GM23338 (cell line): ENCODE measurements at regions not wholly inside any gene's neighbourhood (a gene's known extent, or its start where the extent isn't known, plus 50 kb on each side); places are given as distances from the start of the nearest gene placed in this dataset.

ENCODE experiments used
- ATAC-seq: fragments of 200-7000 bp; cut with Tn5 transposase; 3 replicates; pipeline ENCODE4 v1.9.1; 2020
- DNase-seq: peaks from one replicate; pipeline ENCODE4 v3.0.0-alpha.2; 2015; ENCODE audit warnings: low spot score
- H2AFZ ChIP-seq: fragments of 200-600 bp; sonication (generic); 2 replicates; pipeline ENCODE4 v1.8.0; 2016; ENCODE audit warnings: antibody characterized with exemption, mild to moderate bottlenecking, moderate library complexity
- H3F3A ChIP-seq: fragments of 200-600 bp; sonication (generic); replicated peaks from 2 replicates; pipeline ENCODE4 v1.8.0; 2017; ENCODE audit warnings: antibody characterized with exemption, mixed run types, low read depth
- H3K27ac ChIP-seq: fragments of 200-600 bp; sonication (generic); 2 replicates; pipeline ENCODE4 v1.6.1; 2016; ENCODE audit warnings: low read depth
- H3K27me3 ChIP-seq: fragments of 200-600 bp; sonication (generic); 2 replicates; pipeline ENCODE4 v1.8.0; 2016; ENCODE audit warnings: mild to moderate bottlenecking, mixed run types, moderate library complexity; ENCODE audit not compliant: insufficient read depth
- H3K36me3 ChIP-seq: fragments of 200-600 bp; sonication (generic); 2 replicates; pipeline ENCODE4 v1.8.0; 2016; ENCODE audit warnings: mild to moderate bottlenecking; ENCODE audit not compliant: insufficient read depth
- H3K4me1 ChIP-seq: fragments of 200-600 bp; sonication (generic); 2 replicates; pipeline ENCODE4 v1.8.0; 2016; ENCODE audit warnings: mild to moderate bottlenecking, moderate library complexity; ENCODE audit not compliant: insufficient read depth
- H3K4me2 ChIP-seq: fragments of 200-600 bp; sonication (generic); 2 replicates; pipeline ENCODE4 v1.7.1; 2017; ENCODE audit warnings: mixed run types
- H3K4me3 ChIP-seq: fragments of 200-600 bp; sonication (generic); 2 replicates; pipeline ENCODE4 v1.6.1; 2016; ENCODE audit warnings: mixed run types
- H3K79me2 ChIP-seq: fragments of 200-600 bp; sonication (generic); replicated peaks from 2 replicates; pipeline ENCODE4 v1.8.0; 2017; ENCODE audit warnings: mild to moderate bottlenecking; ENCODE audit not compliant: insufficient read depth
- H3K9me2 ChIP-seq: fragments of 200-600 bp; sonication (generic); 2 replicates; pipeline ENCODE4 v1.8.0; 2017; ENCODE audit not compliant: insufficient read depth
- H4K20me1 ChIP-seq: fragments of 200-600 bp; sonication (generic); replicated peaks from 2 replicates; pipeline ENCODE4 v1.8.0; 2017; ENCODE audit warnings: mild to moderate bottlenecking; ENCODE audit not compliant: insufficient read depth
- H3K27ac Mint-ChIP-seq: 2 replicates; pipeline ENCODE4 v1.8.0; 2020; ENCODE audit warnings: inconsistent platforms, mild to moderate bottlenecking, moderate library complexity, mixed read lengths
- H3K27me3 Mint-ChIP-seq: 3 replicates; pipeline ENCODE4 v1.8.0; 2022; ENCODE audit warnings: low read depth, mild to moderate bottlenecking, moderate library complexity, mixed read lengths, inconsistent platforms; ENCODE audit not compliant: insufficient read depth, poor library complexity
- H3K36me3 Mint-ChIP-seq: 3 replicates; pipeline ENCODE4 v1.8.0; 2021; ENCODE audit warnings: low read depth, mild to moderate bottlenecking, inconsistent platforms, moderate library complexity, mixed read lengths
- H3K4me1 Mint-ChIP-seq: 3 replicates; pipeline ENCODE4 v1.8.0; 2020; ENCODE audit warnings: mild to moderate bottlenecking, inconsistent platforms, mixed read lengths
- H3K4me3 Mint-ChIP-seq: 3 replicates; pipeline ENCODE4 v1.8.0; 2021; ENCODE audit warnings: moderate library complexity, mild to moderate bottlenecking, inconsistent platforms, mixed read lengths
- H3K9me3 Mint-ChIP-seq: 3 replicates; pipeline ENCODE4 v1.8.0; 2020; ENCODE audit warnings: moderate library complexity, mild to moderate bottlenecking, inconsistent platforms, mixed read lengths
- CREB1 ChIP-seq: fragments of 250-450 bp; sonication (Bioruptor Pico); IDR thresholded peaks from 2 replicates; pipeline ENCODE4 v1.5.0; 2020; ENCODE audit warnings: low read depth, mild to moderate bottlenecking, moderate library complexity
- CTCF ChIP-seq, 2 experiments: fragments of 200-600 bp in 1 of 2; sonication (generic) in 1 of 2; conservative IDR thresholded peaks; 2 replicates each; pipeline versions ENCODE4 v1.5.1 to v1.6.1; 2016 to 2017; ENCODE audit warnings: antibody characterized with exemption in 2 of 2, low read depth in 2 of 2, mild to moderate bottlenecking in 2 of 2, moderate library complexity in 1 of 2
- EZH2phosphoT487 ChIP-seq: fragments of 200-600 bp; sonication (generic); IDR thresholded peaks from one replicate; pipeline ENCODE4 v1.8.1; 2018; ENCODE audit warnings: antibody characterized with exemption; ENCODE audit not compliant: unreplicated experiment
- NANOG ChIP-seq: IDR thresholded peaks from 2 replicates; pipeline ENCODE4 v1.6.1; 2016; ENCODE audit warnings: antibody characterized with exemption, borderline replicate concordance
- POLR2AphosphoS5 ChIP-seq: IDR thresholded peaks from 2 replicates; pipeline ENCODE4 v1.6.1; 2016; ENCODE audit warnings: antibody characterized with exemption, low read depth
- STAT1 ChIP-seq: IDR thresholded peaks from one replicate; pipeline ENCODE4 v1.6.1; 2016; ENCODE audit warnings: antibody characterized with exemption; ENCODE audit not compliant: unreplicated experiment
- ZNF114 ChIP-seq: fragments of 250-450 bp; sonication (Bioruptor Pico); IDR thresholded peaks from 2 replicates; pipeline ENCODE4 v1.5.0; 2020; ENCODE audit warnings: mild to moderate bottlenecking, moderate library complexity
- ZNF331 ChIP-seq: fragments of 250-450 bp; sonication (Bioruptor Pico); IDR thresholded peaks from 2 replicates; pipeline ENCODE4 v1.5.0; 2020; ENCODE audit warnings: low read depth, mild to moderate bottlenecking, moderate library complexity
- TF ChIP-seq, protein P1 (sequence below): IDR thresholded peaks from one replicate; pipeline ENCODE4 v1.6.1; 2018; ENCODE audit warnings: antibody characterized with exemption; ENCODE audit not compliant: unreplicated experiment
- TF ChIP-seq, protein P2 (sequence below): IDR thresholded peaks from 2 replicates; pipeline ENCODE4 v1.6.1; 2016; ENCODE audit warnings: antibody characterized with exemption

- H4K20me1 ChIP-seq = no peaks in the 10 kb centered on the region
- H3K4me3 Mint-ChIP-seq = no peak overlapping the region
- TF ChIP-seq POLR2AphosphoS5 (no peak), EZH2phosphoT487 (no peak), STAT1 (no peak), ZNF114 (CRISPR knock-in tag) (no peak), CTCF (conservative IDR thresholded peaks at IDR 0.05; ENCODE audit: low read depth in 2 of 2) (peak in 1 of 2 experiments; percentile 23; a peak in 1 of 4 replicates), ZNF331 (CRISPR knock-in tag) (no peak)
- TF ChIP-seq, protein P1, sequence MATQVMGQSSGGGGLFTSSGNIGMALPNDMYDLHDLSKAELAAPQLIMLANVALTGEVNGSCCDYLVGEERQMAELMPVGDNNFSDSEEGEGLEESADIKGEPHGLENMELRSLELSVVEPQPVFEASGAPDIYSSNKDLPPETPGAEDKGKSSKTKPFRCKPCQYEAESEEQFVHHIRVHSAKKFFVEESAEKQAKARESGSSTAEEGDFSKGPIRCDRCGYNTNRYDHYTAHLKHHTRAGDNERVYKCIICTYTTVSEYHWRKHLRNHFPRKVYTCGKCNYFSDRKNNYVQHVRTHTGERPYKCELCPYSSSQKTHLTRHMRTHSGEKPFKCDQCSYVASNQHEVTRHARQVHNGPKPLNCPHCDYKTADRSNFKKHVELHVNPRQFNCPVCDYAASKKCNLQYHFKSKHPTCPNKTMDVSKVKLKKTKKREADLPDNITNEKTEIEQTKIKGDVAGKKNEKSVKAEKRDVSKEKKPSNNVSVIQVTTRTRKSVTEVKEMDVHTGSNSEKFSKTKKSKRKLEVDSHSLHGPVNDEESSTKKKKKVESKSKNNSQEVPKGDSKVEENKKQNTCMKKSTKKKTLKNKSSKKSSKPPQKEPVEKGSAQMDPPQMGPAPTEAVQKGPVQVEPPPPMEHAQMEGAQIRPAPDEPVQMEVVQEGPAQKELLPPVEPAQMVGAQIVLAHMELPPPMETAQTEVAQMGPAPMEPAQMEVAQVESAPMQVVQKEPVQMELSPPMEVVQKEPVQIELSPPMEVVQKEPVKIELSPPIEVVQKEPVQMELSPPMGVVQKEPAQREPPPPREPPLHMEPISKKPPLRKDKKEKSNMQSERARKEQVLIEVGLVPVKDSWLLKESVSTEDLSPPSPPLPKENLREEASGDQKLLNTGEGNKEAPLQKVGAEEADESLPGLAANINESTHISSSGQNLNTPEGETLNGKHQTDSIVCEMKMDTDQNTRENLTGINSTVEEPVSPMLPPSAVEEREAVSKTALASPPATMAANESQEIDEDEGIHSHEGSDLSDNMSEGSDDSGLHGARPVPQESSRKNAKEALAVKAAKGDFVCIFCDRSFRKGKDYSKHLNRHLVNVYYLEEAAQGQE = no peak
- no peak overlapping the region for H3K4me3 ChIP-seq
- no peak overlapping the region for H3K4me2 ChIP-seq
- peaks cover 30% of the 10 kb centered on the region for H3K4me1 Mint-ChIP-seq
- no peaks in the 10 kb centered on the region for H3K9me2 ChIP-seq
- no peaks in the 10 kb centered on the region for H3K36me3 ChIP-seq
- H3K27me3 ChIP-seq = no peaks in the 10 kb centered on the region
- H3K27ac ChIP-seq = no peak overlapping the region
- H3K4me1 ChIP-seq = peaks cover 5% of the 10 kb centered on the region
- no peak overlapping the region for H2AFZ ChIP-seq
- no peak for ATAC-seq
- no peak for DNase-seq
- no peaks in the 10 kb centered on the region for H3K9me3 Mint-ChIP-seq
- no peaks in the 10 kb centered on the region for H3K79me2 ChIP-seq
- no peak overlapping the region for H3K27ac Mint-ChIP-seq
- no peaks in the 10 kb centered on the region for H3K36me3 Mint-ChIP-seq
- H3K27me3 Mint-ChIP-seq = peaks cover 5% of the 10 kb centered on the region
- H3F3A ChIP-seq = no peaks in the 10 kb centered on the region
Measured at GRCh38 chr2:2706306-2706705, 375.2 kb upstream of the MYT1L start.

- no peak overlapping the region for H3K4me3 Mint-ChIP-seq
- peaks cover 30% of the 10 kb centered on the region for H3K4me1 Mint-ChIP-seq
- H3K36me3 ChIP-seq = no peaks in the 10 kb centered on the region
- DNase-seq (no peak), ATAC-seq (no peak)
- H3K79me2 ChIP-seq = no peaks in the 10 kb centered on the region
- H3K27me3 Mint-ChIP-seq = peaks cover 5% of the 10 kb centered on the region
- no peaks in the 10 kb centered on the region for H3F3A ChIP-seq
- H2AFZ ChIP-seq = no peak overlapping the region
- peaks cover 5% of the 10 kb centered on the region for H3K4me1 ChIP-seq
- no peak overlapping the region for H3K27ac ChIP-seq
- no peaks in the 10 kb centered on the region for H4K20me1 ChIP-seq
- H3K4me3 ChIP-seq = no peak overlapping the region
- H3K27me3 ChIP-seq = no peaks in the 10 kb centered on the region
- H3K36me3 Mint-ChIP-seq = no peaks in the 10 kb centered on the region
- H3K4me2 ChIP-seq = no peak overlapping the region
- no peaks in the 10 kb centered on the region for H3K9me2 ChIP-seq
- H3K9me3 Mint-ChIP-seq = no peaks in the 10 kb centered on the region
- H3K27ac Mint-ChIP-seq = no peak overlapping the region
- TF ChIP-seq POLR2AphosphoS5 (no peak), ZNF331 (CRISPR knock-in tag) (no peak), CREB1 (no peak), NANOG (no peak), STAT1 (no peak), ZNF114 (CRISPR knock-in tag) (no peak)
- TF ChIP-seq, protein P2, sequence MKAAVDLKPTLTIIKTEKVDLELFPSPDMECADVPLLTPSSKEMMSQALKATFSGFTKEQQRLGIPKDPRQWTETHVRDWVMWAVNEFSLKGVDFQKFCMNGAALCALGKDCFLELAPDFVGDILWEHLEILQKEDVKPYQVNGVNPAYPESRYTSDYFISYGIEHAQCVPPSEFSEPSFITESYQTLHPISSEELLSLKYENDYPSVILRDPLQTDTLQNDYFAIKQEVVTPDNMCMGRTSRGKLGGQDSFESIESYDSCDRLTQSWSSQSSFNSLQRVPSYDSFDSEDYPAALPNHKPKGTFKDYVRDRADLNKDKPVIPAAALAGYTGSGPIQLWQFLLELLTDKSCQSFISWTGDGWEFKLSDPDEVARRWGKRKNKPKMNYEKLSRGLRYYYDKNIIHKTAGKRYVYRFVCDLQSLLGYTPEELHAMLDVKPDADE = no peak
Measured at GRCh38 chr2:2705871-2706270, 374.8 kb upstream of the MYT1L start.
